GM21619 (cell line): ENCODE measurements at regions not wholly inside any gene's neighbourhood (a gene's known extent, or its start where the extent isn't known, plus 50 kb on each side); places are given as distances from the start of the nearest gene placed in this dataset.

Experiments
- ATAC-seq: cut with Tn5 transposase; IDR thresholded peaks from one replicate; pipeline ENCODE4 v1.9.1; 2021; ENCODE audit not compliant: unreplicated experiment

GRCh38 chr6:23957017-23957416 is 169.0 kb upstream of the NRSN1 start:
- ATAC-seq, result no peak

GRCh38 chr6:23964865-23965264 is 161.2 kb upstream of the NRSN1 start:
- ATAC-seq, result no peak

DNA sequence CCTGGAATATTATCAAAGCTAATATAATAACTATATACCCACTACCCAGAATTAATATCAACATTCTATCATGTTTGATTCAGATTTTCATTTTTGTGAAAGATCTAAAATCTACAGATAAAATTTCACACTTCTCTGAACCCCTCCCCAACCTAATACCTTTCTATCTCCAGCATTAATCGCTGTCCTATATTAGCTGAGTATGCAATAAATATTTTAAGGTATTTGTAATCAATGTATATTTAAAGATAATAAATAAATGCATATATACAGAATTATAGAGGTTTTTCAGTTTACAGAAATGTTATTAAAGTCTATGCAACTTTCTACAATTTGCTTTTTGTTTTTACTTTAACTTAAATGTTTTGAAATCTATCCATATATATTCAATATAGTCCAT is 156.7 kb upstream of the NRSN1 start:
- ATAC-seq, result no peak

- no peak for ATAC-seq
Observed at GRCh38 chr6:23977706-23978105, 148.3 kb upstream of the NRSN1 start.

- ATAC-seq, result no peak
Observed at GRCh38 chr6:23980965-23981364, 145.1 kb upstream of the NRSN1 start.

- ATAC-seq, result no peak
Observed at GRCh38 chr6:23981923-23982322, 144.1 kb upstream of the NRSN1 start.

- ATAC-seq, result no peak
Observed at GRCh38 chr6:23983735-23984134, 142.3 kb upstream of the NRSN1 start.

GRCh38 chr6:23985015-23985414 is 141.0 kb upstream of the NRSN1 start:
- ATAC-seq, result no peak

DNA sequence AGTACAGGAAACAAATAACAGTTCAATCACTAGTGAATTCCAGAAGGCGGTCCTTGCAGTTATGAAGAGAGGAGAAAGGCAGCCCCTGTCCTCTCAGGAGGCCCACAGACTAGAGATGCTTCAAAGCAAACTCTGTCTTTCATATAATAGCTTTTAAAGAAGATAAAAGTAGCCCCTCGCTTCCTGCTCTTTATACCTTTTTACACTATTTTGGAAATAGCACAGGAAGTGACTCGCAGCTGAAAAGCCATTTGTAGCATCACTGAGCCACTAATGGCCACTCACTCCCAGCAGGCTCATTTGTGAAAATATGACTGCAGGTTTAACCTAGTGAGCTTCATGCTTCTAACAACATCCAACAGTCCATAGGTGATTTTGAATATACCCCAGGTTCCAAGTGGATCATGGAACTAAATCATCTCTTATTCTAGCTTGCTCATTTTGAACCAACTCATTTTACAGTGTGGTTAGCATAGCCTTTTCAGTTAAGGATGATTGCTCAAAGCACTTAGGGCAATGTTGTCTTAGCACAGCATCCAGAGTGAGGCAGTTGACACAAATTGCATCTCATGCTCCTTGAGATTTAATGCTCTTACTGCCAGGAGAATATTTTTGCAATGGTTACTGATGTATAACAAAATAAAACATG is 136.0 kb upstream of the NRSN1 start:
- ATAC-seq, result no peak

DNA sequence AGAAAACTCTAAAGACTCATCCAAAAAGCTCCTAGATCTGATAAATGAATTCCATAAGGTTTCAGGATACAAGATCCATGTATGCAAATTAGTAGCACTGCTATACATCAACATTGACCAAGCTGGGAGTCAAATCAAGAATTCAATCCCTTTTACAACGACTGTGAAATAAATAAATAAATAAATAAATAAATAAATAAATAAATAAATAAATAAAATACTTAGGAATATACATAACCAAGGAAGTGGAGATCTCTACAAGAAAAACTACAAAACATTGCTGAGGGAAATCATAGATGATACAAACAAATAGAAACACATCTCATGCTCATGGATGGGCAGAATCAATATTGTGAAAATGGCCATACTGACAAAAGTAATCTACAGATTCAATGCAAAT is 132.0 kb upstream of the NRSN1 start:
- ATAC-seq, result no peak

DNA sequence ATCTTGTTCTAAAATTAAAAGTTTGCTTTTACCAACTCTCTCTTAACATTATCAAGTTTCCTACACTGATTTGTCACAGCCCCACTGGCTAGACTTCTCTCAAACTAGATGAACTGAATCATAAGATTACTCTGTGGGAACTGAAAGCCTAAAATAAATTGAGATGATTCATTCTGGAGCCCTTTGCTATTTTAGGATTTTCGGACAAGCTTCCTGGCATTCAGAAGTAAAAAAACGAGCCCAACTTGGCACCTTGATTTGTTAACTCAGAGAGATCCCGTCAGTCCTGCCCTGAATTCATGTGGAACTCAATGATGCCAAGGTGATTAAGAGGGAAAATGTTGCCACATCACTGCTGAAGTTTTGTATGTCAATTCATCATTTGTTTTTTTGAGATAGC is 122.0 kb upstream of the NRSN1 start:
- ATAC-seq, result no peak

GRCh38 chr6:24004659-24005058 is 121.4 kb upstream of the NRSN1 start:
- no peak for ATAC-seq

- no peak for ATAC-seq
Observed at GRCh38 chr6:24006254-24006653, 119.8 kb upstream of the NRSN1 start.

DNA sequence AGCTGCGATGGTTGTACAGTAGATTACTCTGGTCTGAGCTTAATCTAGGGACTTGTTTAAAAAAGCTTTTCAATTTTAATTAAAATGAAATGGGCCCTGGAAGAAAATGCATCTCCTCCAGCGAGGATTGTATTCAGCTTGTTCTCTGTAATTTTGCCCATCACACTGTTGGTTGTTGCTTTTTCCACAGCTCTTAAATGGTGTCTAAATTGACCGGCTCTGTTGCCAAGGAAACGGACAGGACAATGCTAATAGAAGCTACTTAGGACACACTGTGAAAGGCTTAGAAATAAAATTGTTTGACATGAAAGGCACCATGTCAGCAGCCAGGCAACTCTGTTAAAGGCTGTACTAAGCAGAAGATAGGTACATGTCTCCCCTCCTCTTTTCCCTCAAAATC is 116.7 kb upstream of the NRSN1 start:
- no peak for ATAC-seq

DNA sequence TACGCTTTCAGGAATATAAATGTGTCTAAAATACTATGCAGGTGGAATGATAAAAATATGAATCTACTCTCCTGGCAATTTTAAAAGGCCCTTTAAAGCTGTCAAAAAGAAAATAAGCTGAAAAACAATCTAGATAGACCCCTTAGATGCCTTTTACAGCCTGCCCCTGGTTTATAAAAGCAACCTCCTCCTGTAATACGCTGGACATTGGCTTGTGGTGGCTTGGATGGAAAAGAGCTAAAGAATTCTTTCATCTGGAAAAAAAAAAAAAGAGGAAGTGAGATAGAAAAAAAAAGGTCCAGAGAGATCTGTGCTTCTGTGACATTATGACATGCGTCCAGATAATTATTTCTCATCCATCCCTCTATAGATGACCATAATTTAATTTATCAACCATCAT is 115.9 kb upstream of the NRSN1 start:
- ATAC-seq, result no peak

- no peak for ATAC-seq
Observed at GRCh38 chr6:24016286-24016685, 109.7 kb upstream of the NRSN1 start.

DNA sequence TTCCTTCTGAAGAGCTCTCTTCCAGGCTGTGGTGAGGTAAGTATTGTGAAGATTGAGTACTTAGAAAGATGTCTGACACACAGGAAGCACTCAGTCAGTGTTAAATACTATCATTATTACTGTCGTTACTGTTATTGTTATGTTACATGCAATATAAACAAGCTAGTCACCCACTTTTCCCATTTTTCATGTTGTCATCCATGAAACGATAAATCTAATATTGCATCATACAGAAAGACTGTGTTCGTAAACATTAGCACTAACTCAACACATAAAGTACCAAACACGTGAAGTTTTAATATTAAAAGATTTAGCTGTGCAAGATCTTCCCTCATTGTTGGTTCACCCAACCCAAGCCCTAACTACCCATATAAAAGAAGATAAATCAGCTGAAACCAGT is 109.2 kb upstream of the NRSN1 start:
- ATAC-seq, result no peak

GRCh38 chr6:24019393-24019792 is 106.6 kb upstream of the NRSN1 start:
- no peak for ATAC-seq

DNA sequence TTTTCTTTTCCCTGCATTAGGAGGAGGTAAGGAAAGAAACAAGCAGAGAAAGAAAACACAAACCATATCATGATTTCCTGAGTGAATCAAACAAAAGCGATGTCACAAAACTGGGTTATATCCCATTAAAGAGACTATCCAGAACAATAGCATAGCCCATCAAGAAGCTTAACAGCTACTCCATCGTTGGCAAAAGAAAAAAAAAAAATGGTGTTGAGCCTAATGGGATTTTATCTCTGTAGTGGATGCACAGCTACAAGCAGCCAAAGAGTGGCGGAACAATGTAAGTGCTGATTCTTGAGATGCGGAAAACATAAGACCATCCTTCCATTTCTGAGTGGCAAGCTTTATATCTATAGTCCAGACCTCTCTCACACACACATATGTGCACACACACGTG is 106.2 kb upstream of the NRSN1 start:
- ATAC-seq, result no peak

GRCh38 chr6:24026050-24026449 is 100.0 kb upstream of the NRSN1 start:
- no peak for ATAC-seq

DNA sequence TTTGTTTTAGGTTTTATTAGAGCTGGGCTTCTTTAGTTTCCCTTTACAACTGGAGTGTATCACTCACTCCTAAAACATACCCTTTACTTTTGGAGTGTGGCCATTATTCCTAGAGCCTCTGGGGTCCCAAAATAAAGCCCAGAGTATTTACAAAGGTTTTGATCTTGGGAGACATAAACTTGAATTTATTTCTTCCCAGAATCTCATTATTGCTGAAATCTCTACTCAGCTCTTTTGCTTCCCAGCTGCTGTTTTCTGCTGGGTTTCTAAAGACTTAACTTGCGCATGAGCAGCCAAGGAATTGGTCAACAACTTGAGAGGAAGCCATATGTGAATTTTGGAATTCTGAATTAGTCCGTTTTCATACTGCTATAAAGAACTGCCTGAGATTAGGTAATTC is 94.5 kb upstream of the NRSN1 start:
- ATAC-seq, result no peak

DNA sequence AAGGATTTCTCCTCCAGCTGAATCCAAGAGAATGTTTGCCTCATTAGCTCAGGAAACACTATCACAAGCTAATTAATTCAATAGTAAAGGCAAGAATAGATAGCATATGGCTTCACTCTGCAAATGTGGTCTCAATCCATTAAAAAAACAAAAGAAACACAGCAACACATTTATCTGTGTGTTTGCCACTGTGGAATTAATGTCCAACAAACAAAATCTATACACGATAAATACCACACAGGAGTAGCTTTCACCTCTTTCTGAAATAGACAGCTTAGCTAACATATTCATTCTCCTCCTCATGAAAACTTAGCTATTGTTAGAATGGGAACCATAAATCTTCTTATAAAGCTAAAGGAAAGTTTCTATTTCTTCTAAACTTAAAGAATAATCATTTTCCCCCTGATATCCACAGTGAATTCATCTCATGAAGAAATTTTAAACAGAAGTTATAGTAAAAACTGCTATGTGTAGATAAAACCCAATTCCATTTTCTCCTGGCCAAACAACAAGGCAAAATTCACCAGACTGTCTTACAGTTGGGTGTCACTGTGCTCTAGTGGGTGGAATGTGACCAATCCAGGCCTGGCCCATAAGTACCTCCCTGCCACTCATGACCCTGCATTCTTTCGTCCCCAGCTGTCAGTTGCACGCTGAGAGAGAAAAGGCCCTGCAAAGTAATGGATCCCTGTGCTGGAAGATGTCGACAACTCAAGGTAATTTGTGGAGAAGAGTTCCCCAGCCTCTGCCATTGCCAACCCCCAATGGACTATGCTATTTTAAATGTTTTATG is 92.9 kb upstream of the NRSN1 start:
- ATAC-seq, result no peak

GRCh38 chr6:24043848-24044247 is 82.2 kb upstream of the NRSN1 start:
- no peak for ATAC-seq
